Neural cell (in vitro differentiated cells): ENCODE measurements at regions not wholly inside any gene's neighbourhood (a gene's known extent, or its start where the extent isn't known, plus 50 kb on each side); places are given as distances from the start of the nearest gene placed in this dataset.

Experiments
- H2AFZ ChIP-seq: fragments of 200-600, 300-800 bp; sonication (generic), shearing (Covaris generic); 2 replicates; pipeline ENCODE4 v1.6.0; 2014; ENCODE audit warnings: low read depth, mild to moderate bottlenecking, antibody characterized with exemption, low read length, moderate library complexity
- H3F3A ChIP-seq: fragments of 200-600 bp; shearing (Covaris generic); 2 replicates; pipeline ENCODE4 v1.6.1; 2016; ENCODE audit warnings: mild to moderate bottlenecking, moderate library complexity, mixed read lengths, antibody characterized with exemption, low read length; ENCODE audit not compliant: insufficient read depth, poor library complexity, severe bottlenecking
- H3K27ac ChIP-seq: fragments of 200-600, 300-800 bp; sonication (generic), shearing (Covaris generic); 2 replicates; pipeline ENCODE4 v1.5.1; 2014; ENCODE audit warnings: mild to moderate bottlenecking, low read length, moderate library complexity
- H3K27me3 ChIP-seq: fragments of 300-800, 200-600 bp; sonication (generic), shearing (Covaris generic); 2 replicates; pipeline ENCODE4 v1.6.0; 2014; ENCODE audit warnings: mild to moderate bottlenecking, low read depth, low read length, moderate library complexity; ENCODE audit not compliant: insufficient read depth
- H3K36me3 ChIP-seq: fragments of 300-800, 200-600 bp; sonication (generic), shearing (Covaris generic); 2 replicates; pipeline ENCODE4 v1.5.1; 2014; ENCODE audit warnings: mild to moderate bottlenecking, antibody characterized with exemption, low read length, moderate library complexity; ENCODE audit not compliant: insufficient read depth
- H3K4me2 ChIP-seq: fragments of 300-800, 200-600 bp; sonication (generic), shearing (Covaris generic); 2 replicates; pipeline ENCODE4 v1.6.0; 2014; ENCODE audit warnings: mild to moderate bottlenecking, low read length
- H3K4me3 ChIP-seq: fragments of 300-800, 200-600 bp; sonication (generic), shearing (Covaris generic); 2 replicates; pipeline ENCODE4 v1.5.1; 2014; ENCODE audit warnings: mild to moderate bottlenecking, low read length, moderate library complexity
- H3K79me2 ChIP-seq: fragments of 200-600 bp; shearing (Covaris generic); replicated peaks from 2 replicates; pipeline ENCODE4 v1.6.0; 2014; ENCODE audit warnings: mild to moderate bottlenecking, low read length, moderate library complexity; ENCODE audit not compliant: insufficient read depth
- H3K9ac ChIP-seq: fragments of 300-800, 200-600 bp; sonication (generic), shearing (Covaris generic); 2 replicates; pipeline ENCODE4 v1.6.1; 2016; ENCODE audit warnings: mild to moderate bottlenecking, low read length, mixed read lengths
- H3K9me2 ChIP-seq: fragments of 200-600 bp; shearing (Covaris generic); 2 replicates; pipeline ENCODE4 v1.6.1; 2016; ENCODE audit warnings: mild to moderate bottlenecking, low read length, mixed read lengths; ENCODE audit not compliant: insufficient read depth
- H3K9me3 ChIP-seq: fragments of 200-600, 300-800 bp; sonication (generic), shearing (Covaris generic); 2 replicates; pipeline ENCODE4 v1.6.1; 2016; ENCODE audit warnings: mild to moderate bottlenecking, mixed run types, low read length, moderate library complexity, mixed read lengths
- H4K20me1 ChIP-seq: fragments of 200-600 bp; shearing (Covaris generic); 2 replicates; pipeline ENCODE4 v1.6.1; 2016; ENCODE audit warnings: mild to moderate bottlenecking, mixed run types; ENCODE audit not compliant: insufficient read depth
- EP300 ChIP-seq: fragments of 450-650 bp; conservative IDR thresholded peaks from 2 replicates; pipeline ENCODE4 v1.6.1; 2014; ENCODE audit warnings: antibody characterized with exemption, mild to moderate bottlenecking, moderate library complexity; ENCODE audit not compliant: poor library complexity, severe bottlenecking
- EZH2 ChIP-seq: fragments of 200-600, 300-800 bp; shearing (Covaris generic), sonication (generic); IDR thresholded peaks from 2 replicates; pipeline ENCODE4 v1.6.1; 2014; ENCODE audit warnings: antibody characterized with exemption, low read length, borderline replicate concordance, mild to moderate bottlenecking; ENCODE audit not compliant: insufficient read depth, poor library complexity, severe bottlenecking
- MXI1 ChIP-seq: fragments of 450-650 bp; conservative IDR thresholded peaks from 2 replicates; pipeline ENCODE4 v1.6.1; 2014; ENCODE audit warnings: antibody characterized with exemption, mild to moderate bottlenecking; ENCODE audit not compliant: poor library complexity, severe bottlenecking
- POLR2AphosphoS5 ChIP-seq: IDR thresholded peaks from 2 replicates; pipeline ENCODE4 v1.6.1; 2012
- RAD21 ChIP-seq: fragments of 450-650 bp; conservative IDR thresholded peaks from 2 replicates; pipeline ENCODE4 v1.6.1; 2014; ENCODE audit warnings: antibody characterized with exemption, mild to moderate bottlenecking, moderate library complexity
- REST ChIP-seq: IDR thresholded peaks from 2 replicates; pipeline ENCODE4 v1.6.1; 2012; ENCODE audit warnings: borderline replicate concordance
- SMC3 ChIP-seq: fragments of 450-650 bp; conservative IDR thresholded peaks from 2 replicates; pipeline ENCODE4 v1.6.1; 2014; ENCODE audit warnings: antibody characterized with exemption, mild to moderate bottlenecking, moderate library complexity; ENCODE audit not compliant: poor library complexity
- TAF1 ChIP-seq: IDR thresholded peaks from 2 replicates; pipeline ENCODE4 v1.6.1; 2012; ENCODE audit warnings: low read depth
- TF ChIP-seq, protein P1 (sequence below): fragments of 450-650 bp; IDR thresholded peaks from 2 replicates; pipeline ENCODE4 v1.5.1; 2014; ENCODE audit warnings: antibody characterized with exemption, mild to moderate bottlenecking, moderate library complexity; ENCODE audit not compliant: poor library complexity, severe bottlenecking

DNA sequence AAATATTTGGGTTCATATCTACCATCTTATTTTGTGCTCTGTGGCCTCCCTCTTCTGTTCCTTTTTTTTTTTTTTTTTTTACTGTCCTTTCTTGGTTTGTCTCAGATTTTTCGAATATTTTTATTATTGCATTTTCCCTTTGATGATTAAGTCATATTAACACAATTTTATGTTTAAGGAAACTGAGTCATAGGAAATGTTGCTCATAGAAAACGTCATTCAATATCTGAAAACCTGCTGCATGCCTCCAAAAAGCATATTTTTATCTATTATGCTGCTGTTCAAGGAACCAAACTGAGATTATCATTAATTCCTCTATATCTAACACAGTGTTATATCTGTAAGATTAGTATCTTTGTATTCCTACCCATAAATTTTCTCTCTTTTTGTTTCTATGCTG, 614.3 kb upstream of the SLC8A1 start:
- Histone ChIP-seq H3K9me3 (no peaks in the 10 kb centered on the region), H3K9ac (no peak overlapping the region), H3K27ac (no peak overlapping the region), H3K27me3 (no peaks in the 10 kb centered on the region), H3F3A (no peaks in the 10 kb centered on the region), H4K20me1 (no peaks in the 10 kb centered on the region), H2AFZ (no peak overlapping the region), H3K4me2 (no peak overlapping the region), H3K4me3 (no peak overlapping the region), H3K9me2 (no peaks in the 10 kb centered on the region), H3K36me3 (no peaks in the 10 kb centered on the region), H3K79me2 (no peaks in the 10 kb centered on the region)
- TF ChIP-seq EZH2 = no peak
- TF ChIP-seq, protein P1, sequence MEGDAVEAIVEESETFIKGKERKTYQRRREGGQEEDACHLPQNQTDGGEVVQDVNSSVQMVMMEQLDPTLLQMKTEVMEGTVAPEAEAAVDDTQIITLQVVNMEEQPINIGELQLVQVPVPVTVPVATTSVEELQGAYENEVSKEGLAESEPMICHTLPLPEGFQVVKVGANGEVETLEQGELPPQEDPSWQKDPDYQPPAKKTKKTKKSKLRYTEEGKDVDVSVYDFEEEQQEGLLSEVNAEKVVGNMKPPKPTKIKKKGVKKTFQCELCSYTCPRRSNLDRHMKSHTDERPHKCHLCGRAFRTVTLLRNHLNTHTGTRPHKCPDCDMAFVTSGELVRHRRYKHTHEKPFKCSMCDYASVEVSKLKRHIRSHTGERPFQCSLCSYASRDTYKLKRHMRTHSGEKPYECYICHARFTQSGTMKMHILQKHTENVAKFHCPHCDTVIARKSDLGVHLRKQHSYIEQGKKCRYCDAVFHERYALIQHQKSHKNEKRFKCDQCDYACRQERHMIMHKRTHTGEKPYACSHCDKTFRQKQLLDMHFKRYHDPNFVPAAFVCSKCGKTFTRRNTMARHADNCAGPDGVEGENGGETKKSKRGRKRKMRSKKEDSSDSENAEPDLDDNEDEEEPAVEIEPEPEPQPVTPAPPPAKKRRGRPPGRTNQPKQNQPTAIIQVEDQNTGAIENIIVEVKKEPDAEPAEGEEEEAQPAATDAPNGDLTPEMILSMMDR = no peak

DNA sequence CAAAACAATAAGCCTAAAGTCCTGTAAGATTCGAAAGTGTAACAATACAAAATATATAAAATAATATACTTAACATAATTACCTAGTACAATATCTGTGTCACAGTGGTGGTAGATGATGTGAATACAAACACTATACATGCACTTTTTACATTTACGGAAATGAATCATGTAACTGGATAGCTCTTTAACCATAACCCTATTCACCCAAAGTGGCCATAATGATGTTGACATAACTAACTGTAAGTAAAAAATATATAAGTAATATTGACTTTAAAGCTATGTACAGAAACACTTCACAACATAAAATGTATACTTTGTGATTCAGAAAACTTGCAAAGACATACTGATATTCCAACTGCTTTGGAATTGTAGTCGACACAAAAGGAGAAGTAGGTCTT, 616.9 kb upstream of the SLC8A1 start:
- Histone ChIP-seq H2AFZ (no peak overlapping the region), H3K9ac (no peak overlapping the region), H3K79me2 (no peaks in the 10 kb centered on the region), H3K27ac (no peak overlapping the region), H3K27me3 (no peaks in the 10 kb centered on the region), H3K9me3 (no peaks in the 10 kb centered on the region), H3K9me2 (no peaks in the 10 kb centered on the region), H3F3A (no peaks in the 10 kb centered on the region), H4K20me1 (no peaks in the 10 kb centered on the region), H3K4me3 (no peak overlapping the region), H3K4me2 (no peak overlapping the region), H3K36me3 (no peaks in the 10 kb centered on the region)
- TF ChIP-seq REST = no peak
- TF ChIP-seq, protein P1 = no peak
- TF ChIP-seq EZH2 = no peak
- TF ChIP-seq POLR2AphosphoS5 = no peak
- TF ChIP-seq TAF1 = no peak
- TF ChIP-seq EP300 = no peak
- TF ChIP-seq SMC3 = no peak
- TF ChIP-seq MXI1 = no peak
- no peak for TF ChIP-seq RAD21
